Transverse colon (tissue), 3 donors: ENCODE measurements at regions not wholly inside any gene's neighbourhood (a gene's known extent, or its start where the extent isn't known, plus 50 kb on each side); places are given as distances from the start of the nearest gene placed in this dataset.

Source experiments
- CTCF ChIP-seq, 5 experiments: fragments of 200-600 bp in 3 of 5; fragments of 450-650 bp in 2 of 5; sonication (generic) in 3 of 5; IDR thresholded peaks; 1 replicate in 2 of 5; 2 replicates in 3 of 5; pipeline ENCODE4 v1.5.1; 2016 to 2017; ENCODE audit warnings: antibody characterized with exemption in 5 of 5, inconsistent platforms in 3 of 5, mild to moderate bottlenecking in 2 of 5, moderate library complexity in 1 of 5
- EP300 ChIP-seq: sonication (generic); formaldehyde crosslinking; IDR thresholded peaks from one replicate; pipeline ENCODE4 v1.6.1; 2017; ENCODE audit warnings: antibody characterized with exemption, low read depth

- TF ChIP-seq EP300 (no peak), CTCF (IDR thresholded peaks at IDR 0.05) (no peak)
These were observed 265.1 kb upstream of the SIX2 start for GRCh38 chr2:45274250-45274926.
